NCI-H446 treated with DMSO at 0.1 percent for 48 hours (cell line): ENCODE measurements at regions not wholly inside any gene's neighbourhood (a gene's known extent, or its start where the extent isn't known, plus 50 kb on each side); places are given as distances from the start of the nearest gene placed in this dataset.

Source experiments
- DNase-seq: peaks from one replicate; lab custom pipeline; 2025; lab: John Stamatoyannopoulos, UW

- DNase-seq: no peak
Observed at GRCh38 chr19:30153326-30154210, 211.5 kb downstream of the URI1 start.

GRCh38 chr19:30154410-30154809, 212.4 kb downstream of the URI1 start:
- no peak for DNase-seq

DNA sequence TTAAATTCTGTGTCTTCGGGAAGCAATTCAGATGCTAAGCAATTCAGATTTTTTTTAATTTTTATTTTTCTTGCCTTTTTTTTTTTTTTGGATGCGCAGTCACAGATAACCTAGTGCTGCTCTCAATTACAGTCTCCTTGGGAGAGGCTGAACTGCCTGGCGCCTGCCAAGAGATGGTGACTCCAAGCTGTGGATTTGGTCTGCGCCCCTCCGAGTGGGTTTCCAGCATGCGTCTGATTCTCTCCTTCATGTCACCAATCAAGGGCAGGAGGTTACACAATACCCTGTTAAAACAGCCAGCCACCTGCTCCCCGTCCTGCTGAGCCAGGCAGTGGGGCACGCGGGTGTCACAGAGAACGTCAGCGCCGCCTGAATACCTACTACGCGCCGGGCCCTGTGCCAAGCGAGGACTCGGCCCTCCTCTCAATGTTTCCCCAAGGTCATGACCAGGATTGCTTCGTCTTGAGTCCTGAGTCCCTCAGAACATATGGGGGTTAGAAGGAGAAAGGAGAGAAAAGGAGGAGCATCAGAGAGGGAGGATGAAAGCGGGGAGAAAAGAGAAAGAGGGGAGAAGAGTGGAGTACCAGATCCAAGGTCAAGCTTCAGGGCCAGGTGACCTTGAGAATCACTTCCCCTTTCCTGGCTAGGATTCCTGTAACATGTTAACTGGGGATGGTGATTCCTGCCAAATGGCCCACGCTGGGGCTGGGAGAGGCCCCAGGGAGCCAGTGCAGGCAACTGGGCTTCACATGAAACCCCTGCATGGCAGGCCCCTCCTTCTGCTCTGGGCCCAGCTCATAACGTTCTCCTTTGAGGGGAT, 213.6 kb downstream of the URI1 start:
- no peak for DNase-seq

GRCh38 chr19:30156646-30157045, 214.6 kb downstream of the URI1 start:
- no peak for DNase-seq

DNA sequence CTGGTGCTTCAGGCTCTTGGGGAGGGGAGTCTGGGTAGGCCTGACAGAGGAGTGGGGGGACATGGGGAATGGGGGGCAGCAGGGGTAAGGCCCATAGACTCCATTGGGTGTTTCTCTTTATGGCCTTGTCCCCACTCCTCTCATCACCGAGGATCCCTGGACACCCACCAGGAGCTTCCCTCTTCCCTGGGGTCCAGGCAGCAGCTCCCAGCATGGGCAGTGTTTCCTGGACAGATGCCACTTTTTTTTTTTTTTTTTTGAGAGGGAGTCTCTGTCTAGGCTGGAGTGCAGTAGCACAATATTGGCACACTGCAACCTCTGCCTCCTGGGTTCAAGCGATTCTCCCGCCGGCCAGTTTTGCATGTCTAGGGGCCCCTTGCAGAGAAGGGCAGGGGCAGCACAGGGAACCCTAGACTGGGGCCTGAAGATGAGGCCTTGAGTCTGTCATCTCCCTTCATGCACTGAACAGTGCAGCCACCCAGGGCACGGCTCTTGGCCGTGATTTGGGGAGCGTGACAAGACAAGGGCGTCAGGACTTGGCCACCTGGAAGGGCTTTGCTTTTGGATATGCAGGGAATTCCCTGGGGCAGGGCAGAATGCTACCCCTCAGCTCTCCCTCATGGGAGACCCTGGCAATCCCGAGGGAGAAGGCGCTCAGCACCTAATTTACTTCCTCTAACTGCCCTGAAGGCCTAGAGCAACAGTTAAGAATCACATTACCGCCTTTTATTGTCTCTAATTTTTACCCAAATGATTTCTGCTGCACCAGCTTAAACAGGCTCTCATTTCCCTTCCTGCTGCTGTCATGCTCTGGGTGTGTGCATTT, 213.9 kb upstream of the ZNF536 start:
- no peak for DNase-seq

- no peak for DNase-seq
Observed at GRCh38 chr19:30158893-30159245, 213.3 kb upstream of the ZNF536 start.

DNA sequence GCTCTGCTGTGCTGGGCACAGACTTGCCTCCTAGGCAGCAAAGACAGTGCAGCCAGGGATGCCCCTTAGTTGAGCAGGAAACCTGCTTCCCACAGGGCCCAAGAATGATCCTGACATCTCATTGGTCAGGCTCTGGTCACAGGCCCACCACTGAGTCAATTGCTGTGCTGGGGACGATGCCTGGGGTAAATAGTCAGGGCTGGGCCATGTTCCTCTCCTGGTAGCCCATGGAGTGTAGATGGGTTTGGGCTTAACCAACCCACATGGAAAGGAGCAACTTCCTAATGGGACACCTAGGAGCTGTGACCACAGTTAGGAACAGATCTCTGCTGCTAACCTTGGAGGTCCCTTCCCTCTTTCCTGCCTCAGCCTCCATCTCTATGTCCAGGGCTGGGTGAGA, 212.5 kb upstream of the ZNF536 start:
- DNase-seq: no peak

GRCh38 chr19:30160426-30160825, 211.8 kb upstream of the ZNF536 start:
- DNase-seq: no peak

DNA sequence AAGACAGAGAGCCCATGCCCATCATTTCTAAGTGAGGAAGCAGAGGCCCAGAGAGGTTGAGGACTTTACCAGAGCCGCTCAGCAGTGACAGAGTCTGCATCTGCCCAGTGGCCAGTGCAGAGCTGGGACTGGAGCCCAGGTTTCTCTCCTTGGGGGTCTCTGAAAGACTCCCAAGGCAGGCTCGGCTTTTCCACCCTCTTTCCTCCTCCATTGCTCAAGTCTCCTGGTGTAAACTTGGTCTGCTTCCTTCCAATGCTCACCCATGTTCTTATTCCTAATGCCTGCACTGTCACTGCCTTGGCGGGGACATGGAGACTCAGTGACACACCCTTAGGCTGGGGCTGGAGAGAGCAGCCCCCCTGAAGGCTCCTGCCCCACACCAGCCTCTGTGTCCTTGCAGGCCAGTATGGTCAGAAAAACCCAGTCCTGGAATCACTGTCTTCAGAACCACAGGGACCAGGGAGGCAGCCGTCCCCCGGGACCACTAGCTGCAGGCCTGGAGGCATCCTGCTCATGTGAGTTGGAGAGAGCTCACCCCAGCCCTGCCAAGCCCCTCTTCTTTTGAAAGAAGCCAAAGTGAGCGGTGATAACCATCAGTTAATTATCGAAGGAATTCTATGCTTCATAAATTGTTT, 211.0 kb upstream of the ZNF536 start:
- DNase-seq: no peak

DNA sequence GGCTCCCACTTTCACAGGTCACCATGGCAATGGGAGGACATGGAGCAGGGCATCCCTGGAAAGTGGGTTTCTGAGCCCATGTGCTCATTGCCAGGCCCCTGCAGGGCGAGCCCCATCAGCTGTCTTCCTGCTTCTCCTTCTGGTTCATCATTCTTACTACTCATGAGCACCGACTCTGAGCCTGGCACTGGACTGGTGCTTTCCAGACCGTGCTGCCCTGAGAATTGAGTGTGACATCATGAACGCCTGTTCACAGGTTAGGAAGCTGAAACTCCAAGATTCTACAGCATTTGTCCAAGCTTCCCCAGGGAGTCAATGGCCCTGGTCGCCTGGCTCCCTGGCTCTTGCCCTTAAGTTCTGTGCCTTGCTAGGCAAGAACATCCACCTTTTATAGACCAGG, 210.4 kb upstream of the ZNF536 start:
- DNase-seq: no peak

DNA sequence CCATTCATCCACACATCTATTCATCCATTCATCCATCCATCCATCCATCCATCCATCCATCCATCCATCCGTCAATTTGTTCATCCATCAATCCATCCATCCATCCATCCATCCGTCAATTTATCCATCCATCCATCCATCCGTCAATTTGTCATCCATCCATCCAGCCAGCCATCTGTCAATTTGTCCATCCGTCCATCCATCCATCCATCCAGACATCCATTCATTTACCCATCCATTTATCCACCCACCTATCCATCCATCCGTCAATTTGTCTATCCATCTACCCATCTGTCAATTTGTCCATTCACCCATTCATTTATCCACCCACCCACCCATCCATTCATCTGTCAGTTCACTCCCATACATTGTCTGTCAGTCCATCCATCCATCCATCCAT, 209.5 kb upstream of the ZNF536 start:
- no peak for DNase-seq

DNA sequence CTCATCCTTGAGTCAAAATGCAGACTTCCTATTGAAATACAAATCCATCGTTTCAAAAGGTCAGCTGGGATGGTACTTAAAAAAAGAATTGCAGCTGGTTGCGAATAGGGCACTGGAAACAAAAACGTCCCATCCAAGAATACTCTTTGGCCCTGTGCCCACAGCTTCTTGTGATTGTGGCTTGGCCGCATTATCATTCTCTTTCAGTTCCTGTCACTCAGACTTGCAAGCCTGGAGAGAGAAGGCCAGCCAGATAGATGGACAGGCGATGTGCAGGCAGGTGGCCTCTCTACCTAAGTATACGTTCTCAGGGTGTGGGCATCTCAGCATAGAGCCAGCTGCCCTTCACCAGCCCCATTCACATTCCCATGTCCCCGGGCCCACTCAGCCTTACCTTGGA, 208.5 kb upstream of the ZNF536 start:
- DNase-seq: no peak

- no peak for DNase-seq
Observed at GRCh38 chr19:30165228-30165813, 206.9 kb upstream of the ZNF536 start.

GRCh38 chr19:30167206-30167868, 204.8 kb upstream of the ZNF536 start:
- no peak for DNase-seq

DNA sequence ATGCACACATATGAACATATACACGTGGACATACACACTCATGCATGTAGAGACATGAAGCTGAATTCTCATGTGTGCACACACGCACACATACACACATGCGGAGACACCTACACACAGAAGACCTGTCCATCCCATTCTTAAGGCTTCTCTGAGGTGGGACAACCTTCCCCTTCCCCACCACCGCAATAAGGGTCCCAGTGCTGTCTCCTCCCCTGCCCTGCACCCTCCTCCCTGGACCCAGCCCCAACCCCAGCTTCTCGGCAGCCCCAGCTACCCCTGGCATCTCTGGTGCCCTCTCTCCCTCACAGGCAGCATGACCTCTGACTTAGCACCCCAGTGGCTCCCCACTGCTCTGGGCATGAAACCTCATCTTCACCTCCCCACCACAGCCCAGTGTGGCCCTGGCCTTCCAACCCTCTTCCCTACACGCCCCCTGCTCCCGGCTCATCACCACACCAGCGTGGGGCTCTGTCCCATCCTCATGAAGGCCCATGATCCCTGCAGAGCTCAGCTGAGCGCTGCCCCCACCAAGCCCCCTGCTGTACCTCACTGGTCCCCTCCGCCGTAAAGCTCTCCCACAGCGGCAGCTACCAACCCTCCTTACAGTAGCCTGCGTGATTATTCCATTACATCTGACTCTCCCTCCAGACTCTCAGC, 204.1 kb upstream of the ZNF536 start:
- no peak for DNase-seq

GRCh38 chr19:30168760-30169159, 203.4 kb upstream of the ZNF536 start:
- DNase-seq: no peak

- DNase-seq: no peak
Observed at GRCh38 chr19:30169196-30169900, 202.8 kb upstream of the ZNF536 start.

DNA sequence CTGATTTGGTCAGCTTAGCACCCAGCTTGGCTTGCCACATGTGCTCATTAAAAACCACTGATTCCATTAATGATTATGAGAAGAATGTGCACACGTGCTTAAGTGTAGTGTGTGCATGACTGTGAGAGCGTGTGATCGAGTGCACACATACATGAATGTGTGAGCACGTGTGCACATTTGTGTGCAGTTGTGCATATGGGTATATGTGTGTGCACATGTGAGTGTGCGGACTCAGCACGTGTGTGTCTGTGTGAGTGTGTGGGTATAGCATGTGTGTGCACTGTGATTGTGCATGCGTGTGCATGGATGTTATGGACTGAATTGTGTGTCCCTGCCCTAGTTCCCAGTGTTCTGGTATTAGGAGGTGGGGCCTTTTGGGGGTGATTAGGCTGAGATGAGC, 202.1 kb upstream of the ZNF536 start:
- no peak for DNase-seq

DNA sequence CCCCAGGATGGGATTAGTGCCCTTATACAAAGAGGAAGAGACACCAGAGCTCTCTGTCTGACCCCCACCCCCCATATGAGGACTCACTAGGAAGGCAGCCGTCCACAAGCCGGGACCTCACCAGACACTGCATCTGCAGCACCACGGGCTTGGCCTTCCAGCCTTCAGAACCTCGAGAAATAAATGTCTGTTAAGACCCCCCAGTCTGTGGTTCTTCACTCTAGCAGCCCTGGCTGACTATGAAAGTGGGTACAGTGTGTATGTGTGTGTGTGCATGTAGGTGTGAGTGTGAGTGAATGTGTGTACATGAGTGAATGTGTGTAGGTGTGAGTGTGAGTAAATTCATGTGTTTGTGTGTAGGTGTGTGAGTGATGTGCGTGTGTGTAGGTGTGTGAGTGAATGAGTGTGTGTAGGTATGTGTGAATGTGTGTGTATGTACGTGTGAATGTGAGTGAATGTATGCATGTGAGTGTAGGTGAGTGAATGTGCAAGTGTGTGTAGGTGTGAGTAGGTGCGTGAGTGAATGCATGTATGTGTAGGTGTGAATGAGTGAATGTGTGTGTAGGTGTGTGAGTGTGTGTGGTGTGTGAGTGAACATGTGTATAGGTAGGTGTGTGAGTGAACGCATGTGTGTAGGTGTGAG, 201.6 kb upstream of the ZNF536 start:
- no peak for DNase-seq
